ENCODE measurements at regions not wholly inside any gene's neighbourhood (a gene's known extent, or its start where the extent isn't known, plus 50 kb on each side); places are given as distances from the start of the nearest gene placed in this dataset.

- H3K9me3 ChIP-seq (ENCODE audit: low read depth, low read length): no peaks in the 10 kb centered on the region
- H3K36me3 ChIP-seq (ENCODE audit: insufficient read depth, low read length): no peaks in the 10 kb centered on the region
- no peak overlapping the region for H3K9ac ChIP-seq (ENCODE audit: insufficient read length)
- DNase-seq (ENCODE audit: low read depth, low spot score): no peak
- no peak overlapping the region for H3K27ac ChIP-seq
- TF ChIP-seq EZH2 (IDR thresholded peaks at IDR 0.05): no peak
- TF ChIP-seq POLR2AphosphoS5 (IDR thresholded peaks at IDR 0.05; ENCODE audit: borderline replicate concordance, low read depth, low read length): no peak
- TF ChIP-seq FOXP2 (optimal IDR thresholded peaks at IDR 0.05; ENCODE audit: control extremely low read depth, extremely low read length, insufficient read depth): no peak
- no peak overlapping the region for H3K4me3 ChIP-seq
Measured at GRCh38 chr16:80299416-80299815, 241.4 kb upstream of the DYNLRB2 start.

GRCh38 chr16:80298676-80299075 is 242.1 kb upstream of the DYNLRB2 start:
- DNase-seq (ENCODE audit: low read depth, low spot score): no peak
- Histone ChIP-seq H3K9ac (ENCODE audit: insufficient read length) (no peak overlapping the region), H3K36me3 (ENCODE audit: insufficient read depth, low read length) (no peaks in the 10 kb centered on the region), H3K27ac (no peak overlapping the region), H3K4me3 (no peak overlapping the region), H3K9me3 (ENCODE audit: low read depth, low read length) (no peaks in the 10 kb centered on the region)
- TF ChIP-seq FOXP2 (optimal IDR thresholded peaks at IDR 0.05; ENCODE audit: control extremely low read depth, extremely low read length, insufficient read depth): no peak
- TF ChIP-seq POLR2AphosphoS5 (IDR thresholded peaks at IDR 0.05; ENCODE audit: borderline replicate concordance, low read depth, low read length): no peak
- no peak for TF ChIP-seq EZH2 (IDR thresholded peaks at IDR 0.05)

- Histone ChIP-seq H3K27ac (no peak overlapping the region), H3K9ac (ENCODE audit: insufficient read length) (no peak overlapping the region)
- no peak for TF ChIP-seq FOXP2 (optimal IDR thresholded peaks at IDR 0.05; ENCODE audit: control extremely low read depth, extremely low read length, insufficient read depth)
- TF ChIP-seq EZH2 (IDR thresholded peaks at IDR 0.05): no peak
- TF ChIP-seq POLR2AphosphoS5 (IDR thresholded peaks at IDR 0.05; ENCODE audit: borderline replicate concordance, low read depth, low read length): no peak
Measured at GRCh38 chr16:80296034-80296433, 244.8 kb upstream of the DYNLRB2 start.

GRCh38 chr16:80294172-80294571 is 246.6 kb upstream of the DYNLRB2 start:
- DNase-seq (ENCODE audit: low read depth, low spot score): no peak
- TF ChIP-seq FOXP2 (optimal IDR thresholded peaks at IDR 0.05; ENCODE audit: control extremely low read depth, extremely low read length, insufficient read depth): no peak
- no peak for TF ChIP-seq POLR2AphosphoS5 (IDR thresholded peaks at IDR 0.05; ENCODE audit: borderline replicate concordance, low read depth, low read length)
- no peak for TF ChIP-seq EZH2 (IDR thresholded peaks at IDR 0.05)
- H3K27ac ChIP-seq: no peak overlapping the region
- H3K4me3 ChIP-seq: no peak overlapping the region
- H3K36me3 ChIP-seq (ENCODE audit: insufficient read depth, low read length): no peaks in the 10 kb centered on the region
- no peaks in the 10 kb centered on the region for H3K9me3 ChIP-seq (ENCODE audit: low read depth, low read length)
- H3K9ac ChIP-seq (ENCODE audit: insufficient read length): no peak overlapping the region

More at GRCh38 chr16:80296034-80296433, 244.8 kb upstream of the DYNLRB2 start:
- DNase-seq (ENCODE audit: low read depth, low spot score): no peak
- no peaks in the 10 kb centered on the region for H3K9me3 ChIP-seq (ENCODE audit: low read depth, low read length)
- H3K36me3 ChIP-seq (ENCODE audit: insufficient read depth, low read length): no peaks in the 10 kb centered on the region
- no peak overlapping the region for H3K4me3 ChIP-seq

- Histone ChIP-seq H3K9ac (ENCODE audit: insufficient read length) (no peak overlapping the region), H3K36me3 (ENCODE audit: insufficient read depth, low read length) (no peaks in the 10 kb centered on the region), H3K27ac (no peak overlapping the region), H3K9me3 (ENCODE audit: low read depth, low read length) (no peaks in the 10 kb centered on the region), H3K4me3 (no peak overlapping the region)
- TF ChIP-seq POLR2AphosphoS5 (IDR thresholded peaks at IDR 0.05; ENCODE audit: borderline replicate concordance, low read depth, low read length): no peak
- TF ChIP-seq FOXP2 (optimal IDR thresholded peaks at IDR 0.05; ENCODE audit: control extremely low read depth, extremely low read length, insufficient read depth): no peak
- TF ChIP-seq EZH2 (IDR thresholded peaks at IDR 0.05): no peak
- DNase-seq (ENCODE audit: low read depth, low spot score): no peak
Measured at GRCh38 chr16:80288616-80289015, 252.2 kb upstream of the DYNLRB2 start.

GRCh38 chr16:80287674-80288073 is 253.1 kb upstream of the DYNLRB2 start:
- TF ChIP-seq POLR2AphosphoS5 (IDR thresholded peaks at IDR 0.05; ENCODE audit: borderline replicate concordance, low read depth, low read length) (no peak), EZH2 (IDR thresholded peaks at IDR 0.05) (no peak), FOXP2 (optimal IDR thresholded peaks at IDR 0.05; ENCODE audit: control extremely low read depth, extremely low read length, insufficient read depth) (no peak)
- no peak for DNase-seq (ENCODE audit: low read depth, low spot score)
- no peaks in the 10 kb centered on the region for H3K36me3 ChIP-seq (ENCODE audit: insufficient read depth, low read length)
- H3K9me3 ChIP-seq (ENCODE audit: low read depth, low read length): no peaks in the 10 kb centered on the region
- H3K27ac ChIP-seq: no peak overlapping the region
- no peak overlapping the region for H3K4me3 ChIP-seq
- H3K9ac ChIP-seq (ENCODE audit: insufficient read length): no peak overlapping the region

GRCh38 chr16:80285104-80285503 is 255.7 kb upstream of the DYNLRB2 start:
- Histone ChIP-seq H3K4me3 (no peak overlapping the region), H3K27ac (no peak overlapping the region), H3K36me3 (ENCODE audit: insufficient read depth, low read length) (no peaks in the 10 kb centered on the region), H3K9ac (ENCODE audit: insufficient read length) (no peak overlapping the region), H3K9me3 (ENCODE audit: low read depth, low read length) (no peaks in the 10 kb centered on the region)
- TF ChIP-seq FOXP2 (optimal IDR thresholded peaks at IDR 0.05; ENCODE audit: control extremely low read depth, extremely low read length, insufficient read depth) (no peak), EZH2 (IDR thresholded peaks at IDR 0.05) (no peak), POLR2AphosphoS5 (IDR thresholded peaks at IDR 0.05; ENCODE audit: borderline replicate concordance, low read depth, low read length) (no peak)
- no peak for DNase-seq (ENCODE audit: low read depth, low spot score)

GRCh38 chr16:80283466-80284392 is 257.1 kb upstream of the DYNLRB2 start:
- TF ChIP-seq POLR2AphosphoS5 (IDR thresholded peaks at IDR 0.05; ENCODE audit: borderline replicate concordance, low read depth, low read length) (no peak), EZH2 (IDR thresholded peaks at IDR 0.05) (no peak), FOXP2 (optimal IDR thresholded peaks at IDR 0.05; ENCODE audit: control extremely low read depth, extremely low read length, insufficient read depth) (no peak)
- no peak for DNase-seq (ENCODE audit: low read depth, low spot score)
- no peak overlapping the region for H3K27ac ChIP-seq
- no peak overlapping the region for H3K4me3 ChIP-seq
- H3K36me3 ChIP-seq (ENCODE audit: insufficient read depth, low read length): no peaks in the 10 kb centered on the region
- H3K9ac ChIP-seq (ENCODE audit: insufficient read length): no peak overlapping the region
- H3K9me3 ChIP-seq (ENCODE audit: low read depth, low read length): no peaks in the 10 kb centered on the region
